GM23338 (cell line): ENCODE measurements at regions not wholly inside any gene's neighbourhood (a gene's known extent, or its start where the extent isn't known, plus 50 kb on each side); places are given as distances from the start of the nearest gene placed in this dataset.

Experiments
- ATAC-seq: fragments of 200-7000 bp; cut with Tn5 transposase; 3 replicates; pipeline ENCODE4 v1.9.1; 2020
- DNase-seq: peaks from one replicate; pipeline ENCODE4 v3.0.0-alpha.2; 2015; ENCODE audit warnings: low spot score
- H2AFZ ChIP-seq: fragments of 200-600 bp; sonication (generic); 2 replicates; pipeline ENCODE4 v1.8.0; 2016; ENCODE audit warnings: antibody characterized with exemption, mild to moderate bottlenecking, moderate library complexity
- H3F3A ChIP-seq: fragments of 200-600 bp; sonication (generic); replicated peaks from 2 replicates; pipeline ENCODE4 v1.8.0; 2017; ENCODE audit warnings: antibody characterized with exemption, mixed run types, low read depth
- H3K27ac ChIP-seq: fragments of 200-600 bp; sonication (generic); 2 replicates; pipeline ENCODE4 v1.6.1; 2016; ENCODE audit warnings: low read depth
- H3K27me3 ChIP-seq: fragments of 200-600 bp; sonication (generic); 2 replicates; pipeline ENCODE4 v1.8.0; 2016; ENCODE audit warnings: mild to moderate bottlenecking, mixed run types, moderate library complexity; ENCODE audit not compliant: insufficient read depth
- H3K36me3 ChIP-seq: fragments of 200-600 bp; sonication (generic); 2 replicates; pipeline ENCODE4 v1.8.0; 2016; ENCODE audit warnings: mild to moderate bottlenecking; ENCODE audit not compliant: insufficient read depth
- H3K4me1 ChIP-seq: fragments of 200-600 bp; sonication (generic); 2 replicates; pipeline ENCODE4 v1.8.0; 2016; ENCODE audit warnings: mild to moderate bottlenecking, moderate library complexity; ENCODE audit not compliant: insufficient read depth
- H3K4me2 ChIP-seq: fragments of 200-600 bp; sonication (generic); 2 replicates; pipeline ENCODE4 v1.7.1; 2017; ENCODE audit warnings: mixed run types
- H3K4me3 ChIP-seq: fragments of 200-600 bp; sonication (generic); 2 replicates; pipeline ENCODE4 v1.6.1; 2016; ENCODE audit warnings: mixed run types
- H3K79me2 ChIP-seq: fragments of 200-600 bp; sonication (generic); replicated peaks from 2 replicates; pipeline ENCODE4 v1.8.0; 2017; ENCODE audit warnings: mild to moderate bottlenecking; ENCODE audit not compliant: insufficient read depth
- H3K9me2 ChIP-seq: fragments of 200-600 bp; sonication (generic); 2 replicates; pipeline ENCODE4 v1.8.0; 2017; ENCODE audit not compliant: insufficient read depth
- H4K20me1 ChIP-seq: fragments of 200-600 bp; sonication (generic); replicated peaks from 2 replicates; pipeline ENCODE4 v1.8.0; 2017; ENCODE audit warnings: mild to moderate bottlenecking; ENCODE audit not compliant: insufficient read depth
- H3K27ac Mint-ChIP-seq: 2 replicates; pipeline ENCODE4 v1.8.0; 2020; ENCODE audit warnings: inconsistent platforms, mild to moderate bottlenecking, moderate library complexity, mixed read lengths
- H3K27me3 Mint-ChIP-seq: 3 replicates; pipeline ENCODE4 v1.8.0; 2022; ENCODE audit warnings: low read depth, mild to moderate bottlenecking, moderate library complexity, mixed read lengths, inconsistent platforms; ENCODE audit not compliant: insufficient read depth, poor library complexity
- H3K36me3 Mint-ChIP-seq: 3 replicates; pipeline ENCODE4 v1.8.0; 2021; ENCODE audit warnings: low read depth, mild to moderate bottlenecking, inconsistent platforms, moderate library complexity, mixed read lengths
- H3K4me1 Mint-ChIP-seq: 3 replicates; pipeline ENCODE4 v1.8.0; 2020; ENCODE audit warnings: mild to moderate bottlenecking, inconsistent platforms, mixed read lengths
- H3K4me3 Mint-ChIP-seq: 3 replicates; pipeline ENCODE4 v1.8.0; 2021; ENCODE audit warnings: moderate library complexity, mild to moderate bottlenecking, inconsistent platforms, mixed read lengths
- H3K9me3 Mint-ChIP-seq: 3 replicates; pipeline ENCODE4 v1.8.0; 2020; ENCODE audit warnings: moderate library complexity, mild to moderate bottlenecking, inconsistent platforms, mixed read lengths
- CREB1 ChIP-seq: fragments of 250-450 bp; sonication (Bioruptor Pico); IDR thresholded peaks from 2 replicates; pipeline ENCODE4 v1.5.0; 2020; ENCODE audit warnings: low read depth, mild to moderate bottlenecking, moderate library complexity
- CTCF ChIP-seq, 2 experiments: fragments of 200-600 bp in 1 of 2; sonication (generic) in 1 of 2; conservative IDR thresholded peaks; 2 replicates each; pipeline versions ENCODE4 v1.5.1 to v1.6.1; 2016 to 2017; ENCODE audit warnings: antibody characterized with exemption in 2 of 2, low read depth in 2 of 2, mild to moderate bottlenecking in 2 of 2, moderate library complexity in 1 of 2
- ETS1 ChIP-seq: IDR thresholded peaks from 2 replicates; pipeline ENCODE4 v1.6.1; 2016; ENCODE audit warnings: antibody characterized with exemption
- EZH2 ChIP-seq: fragments of 200-600 bp; sonication (generic); IDR thresholded peaks from one replicate; pipeline ENCODE4 v1.8.0; 2017; ENCODE audit warnings: antibody characterized with exemption, mild to moderate bottlenecking, low read depth; ENCODE audit not compliant: unreplicated experiment
- JUNB ChIP-seq: IDR thresholded peaks from one replicate; pipeline ENCODE4 v1.6.1; 2016; ENCODE audit warnings: antibody characterized with exemption; ENCODE audit not compliant: unreplicated experiment
- NANOG ChIP-seq: IDR thresholded peaks from 2 replicates; pipeline ENCODE4 v1.6.1; 2016; ENCODE audit warnings: antibody characterized with exemption, borderline replicate concordance
- REST ChIP-seq: IDR thresholded peaks from one replicate; pipeline ENCODE4 v1.6.1; 2018; ENCODE audit warnings: antibody characterized with exemption; ENCODE audit not compliant: unreplicated experiment
- ZNF114 ChIP-seq: fragments of 250-450 bp; sonication (Bioruptor Pico); IDR thresholded peaks from 2 replicates; pipeline ENCODE4 v1.5.0; 2020; ENCODE audit warnings: mild to moderate bottlenecking, moderate library complexity
- ZNF331 ChIP-seq: fragments of 250-450 bp; sonication (Bioruptor Pico); IDR thresholded peaks from 2 replicates; pipeline ENCODE4 v1.5.0; 2020; ENCODE audit warnings: low read depth, mild to moderate bottlenecking, moderate library complexity
- ZNF462 ChIP-seq: fragments of 250-450 bp; sonication (Bioruptor Pico); IDR thresholded peaks from 2 replicates; pipeline ENCODE4 v1.5.0; 2020; ENCODE audit warnings: mild to moderate bottlenecking, moderate library complexity

- no peak for TF ChIP-seq CTCF (conservative IDR thresholded peaks at IDR 0.05; ENCODE audit: low read depth in 2 of 2)
- no peak for TF ChIP-seq ETS1
Measured at GRCh38 chr20:47878601-47879027, 93.3 kb upstream of the SULF2 start (continued).

GRCh38 chr20:47876311-47877088 is 91.2 kb upstream of the SULF2 start:
- Histone ChIP-seq H3K36me3 (no peaks in the 10 kb centered on the region), H3K4me3 (no peak overlapping the region), H3K9me2 (no peaks in the 10 kb centered on the region), H3F3A (no peaks in the 10 kb centered on the region), H3K27me3 (no peaks in the 10 kb centered on the region), H3K4me1 (no peaks in the 10 kb centered on the region), H2AFZ (no peak overlapping the region), H3K4me2 (no peak overlapping the region), H3K27ac (no peak overlapping the region), H3K79me2 (no peaks in the 10 kb centered on the region), H4K20me1 (no peaks in the 10 kb centered on the region)
- no peaks in the 10 kb centered on the region for H3K9me3 Mint-ChIP-seq
- no peak overlapping the region for H3K27ac Mint-ChIP-seq
- DNase-seq (no peak), ATAC-seq (no peak)
- H3K4me1 Mint-ChIP-seq, result no peaks in the 10 kb centered on the region; the same call in 2 of the 3 replicates
- H3K36me3 Mint-ChIP-seq, result no peaks in the 10 kb centered on the region
- H3K4me3 Mint-ChIP-seq, result no peak overlapping the region
- peaks cover 1% of the 10 kb centered on the region for H3K27me3 Mint-ChIP-seq
- TF ChIP-seq CREB1 (CRISPR knock-in tag) (no peak), NANOG (no peak), JUNB (no peak), EZH2 (no peak), ZNF331 (CRISPR knock-in tag) (no peak), ZNF462 (CRISPR knock-in tag) (no peak), ZNF114 (no peak), ETS1 (no peak), REST (no peak)
